Natural killer cell (primary cell): ENCODE measurements at regions not wholly inside any gene's neighbourhood (a gene's known extent, or its start where the extent isn't known, plus 50 kb on each side); places are given as distances from the start of the nearest gene placed in this dataset.
A peak's percentile ranks its signal among the peaks of the same experiment; 100 is the strongest.

ENCODE experiments used
- ATAC-seq, 3 donors: fragments of 150-1000 bp in 2 of 3; fragments of 200-7000 bp in 1 of 3; cut with Tn5 transposase; 1 replicate in 1 of 3; 2 replicates in 2 of 3; pipeline ENCODE4 v1.10.0; 2021; ENCODE audit warnings: mild to moderate bottlenecking in 2 of 3, moderate library complexity in 2 of 3
- DNase-seq, 2 donors: peaks; one replicate each; pipeline versions ENCODE4 v3.0.0 to v3.0.0-alpha.2; 2013 to 2021; ENCODE audit warnings: mixed read lengths in 1 of 2
- H3K27ac ChIP-seq: one replicate; pipeline ENCODE4 v1.5.1; 2013; ENCODE audit warnings: mild to moderate bottlenecking, low read length
- H3K27me3 ChIP-seq: one replicate; pipeline ENCODE4 v1.6.1; 2013; ENCODE audit warnings: low read length; ENCODE audit not compliant: control insufficient read depth, insufficient read depth
- H3K36me3 ChIP-seq: one replicate; pipeline ENCODE4 v1.6.1; 2013; ENCODE audit warnings: low read length; ENCODE audit not compliant: control insufficient read depth, insufficient read depth
- H3K4me1 ChIP-seq: one replicate; pipeline ENCODE4 v1.6.1; 2013; ENCODE audit warnings: low read length; ENCODE audit not compliant: control insufficient read depth, insufficient read depth
- H3K4me3 ChIP-seq: one replicate; pipeline ENCODE4 v1.5.1; 2013; ENCODE audit warnings: low read length
- H3K9me3 ChIP-seq: one replicate; pipeline ENCODE4 v1.6.1; 2013; ENCODE audit warnings: low read length; ENCODE audit not compliant: control insufficient read depth, insufficient read depth
- H3K27ac Mint-ChIP-seq, 2 donors: one replicate each; pipeline ENCODE4 v1.8.0; 2022; ENCODE audit warnings: mild to moderate bottlenecking in 2 of 2, mixed read lengths in 2 of 2, moderate library complexity in 1 of 2
- H3K27me3 Mint-ChIP-seq, 2 donors: one replicate each; pipeline ENCODE4 v1.8.0; 2022; ENCODE audit warnings: low read depth in 2 of 2, mixed read lengths in 2 of 2
- H3K36me3 Mint-ChIP-seq: one replicate; pipeline ENCODE4 v1.8.0; 2022; ENCODE audit warnings: mixed read lengths
- H3K4me1 Mint-ChIP-seq, 2 donors: one replicate each; pipeline ENCODE4 v1.8.0; 2022; ENCODE audit warnings: mixed read lengths in 2 of 2
- H3K4me3 Mint-ChIP-seq: one replicate; pipeline ENCODE4 v1.8.0; 2022; ENCODE audit warnings: mild to moderate bottlenecking, moderate library complexity, mixed read lengths
- H3K9me3 Mint-ChIP-seq, 2 donors: one replicate each; pipeline ENCODE4 v1.8.0; 2022; ENCODE audit warnings: mixed read lengths in 2 of 2
- WGBS: methylation state at CpG from one replicate; pipeline ENCODE4 v1.1.7; 2013; ENCODE audit warnings: missing lambda C conversion rate; ENCODE audit not compliant: insufficient coverage; 5-methylcytosine and 5-hydroxymethylcytosine counted together
- intact Hi-C: fragments of 100-400 bp; cut with micrococcal nuclease; formaldehyde crosslinking; loops from one replicate; pipeline ENCODE4 v1.14.2; 2022
- TF ChIP-seq, protein P1 (sequence below): fragments of 200-600 bp; IDR thresholded peaks from one replicate; pipeline ENCODE4 v1.8.0; 2022; ENCODE audit warnings: antibody characterized with exemption

GRCh38 chr17:77815127-77815905, 143.2 kb upstream of the TNRC6C start:
- Histone ChIP-seq H3K4me1 (no peaks in the 10 kb centered on the region), H3K27ac (no peak overlapping the region), H3K9me3 (no peaks in the 10 kb centered on the region), H3K4me3 (no peak overlapping the region), H3K27me3 (no peaks in the 10 kb centered on the region), H3K36me3 (no peaks in the 10 kb centered on the region)
- intact Hi-C loops: no loop called here
- TF ChIP-seq, protein P1, sequence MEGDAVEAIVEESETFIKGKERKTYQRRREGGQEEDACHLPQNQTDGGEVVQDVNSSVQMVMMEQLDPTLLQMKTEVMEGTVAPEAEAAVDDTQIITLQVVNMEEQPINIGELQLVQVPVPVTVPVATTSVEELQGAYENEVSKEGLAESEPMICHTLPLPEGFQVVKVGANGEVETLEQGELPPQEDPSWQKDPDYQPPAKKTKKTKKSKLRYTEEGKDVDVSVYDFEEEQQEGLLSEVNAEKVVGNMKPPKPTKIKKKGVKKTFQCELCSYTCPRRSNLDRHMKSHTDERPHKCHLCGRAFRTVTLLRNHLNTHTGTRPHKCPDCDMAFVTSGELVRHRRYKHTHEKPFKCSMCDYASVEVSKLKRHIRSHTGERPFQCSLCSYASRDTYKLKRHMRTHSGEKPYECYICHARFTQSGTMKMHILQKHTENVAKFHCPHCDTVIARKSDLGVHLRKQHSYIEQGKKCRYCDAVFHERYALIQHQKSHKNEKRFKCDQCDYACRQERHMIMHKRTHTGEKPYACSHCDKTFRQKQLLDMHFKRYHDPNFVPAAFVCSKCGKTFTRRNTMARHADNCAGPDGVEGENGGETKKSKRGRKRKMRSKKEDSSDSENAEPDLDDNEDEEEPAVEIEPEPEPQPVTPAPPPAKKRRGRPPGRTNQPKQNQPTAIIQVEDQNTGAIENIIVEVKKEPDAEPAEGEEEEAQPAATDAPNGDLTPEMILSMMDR: no peak
- no peak for ATAC-seq
- no peaks in the 10 kb centered on the region for H3K27me3 Mint-ChIP-seq
- no peak for DNase-seq
- no peaks in the 10 kb centered on the region for H3K9me3 Mint-ChIP-seq
- no peaks in the 10 kb centered on the region for H3K4me1 Mint-ChIP-seq
- no peaks in the 10 kb centered on the region for H3K36me3 Mint-ChIP-seq
- 91% methylated on average over 13 of the region's 13 CpGs for WGBS
- H3K27ac Mint-ChIP-seq: no peak overlapping the region
- H3K4me3 Mint-ChIP-seq: no peak overlapping the region

DNA sequence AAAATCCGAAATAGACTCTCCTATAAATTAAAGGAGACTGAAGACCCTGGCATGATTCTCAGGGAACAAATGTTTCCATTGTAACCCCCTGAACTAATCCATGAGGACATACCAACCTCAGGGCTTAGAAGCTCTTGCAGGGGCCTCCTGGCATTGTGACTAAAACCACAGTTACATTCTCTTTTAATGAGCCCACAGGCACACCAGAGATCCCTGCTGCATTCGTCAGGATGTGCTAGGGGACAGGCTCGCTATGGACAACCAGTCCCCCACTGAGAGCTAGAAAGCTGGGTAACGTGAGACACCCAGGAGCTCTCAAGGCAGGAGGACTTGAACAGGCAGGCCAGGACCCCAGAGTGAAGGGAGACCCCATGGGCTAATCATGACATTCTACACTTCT, 140.6 kb upstream of the TNRC6C start:
- no peaks in the 10 kb centered on the region for H3K4me1 Mint-ChIP-seq
- Histone ChIP-seq H3K27ac (no peak overlapping the region), H3K4me3 (no peak overlapping the region), H3K9me3 (no peaks in the 10 kb centered on the region), H3K36me3 (no peaks in the 10 kb centered on the region), H3K4me1 (peaks cover 4% of the 10 kb centered on the region), H3K27me3 (no peaks in the 10 kb centered on the region)
- H3K4me3 Mint-ChIP-seq: no peak overlapping the region
- no peak for DNase-seq
- intact Hi-C loops: no loop called here
- no peaks in the 10 kb centered on the region for H3K9me3 Mint-ChIP-seq
- TF ChIP-seq, protein P1: no peak
- no peaks in the 10 kb centered on the region for H3K36me3 Mint-ChIP-seq
- no peak for ATAC-seq
- no peak overlapping the region for H3K27ac Mint-ChIP-seq
- no peaks in the 10 kb centered on the region for H3K27me3 Mint-ChIP-seq
- WGBS: 92% methylated on average over 4 of the region's 4 CpGs

GRCh38 chr17:77819497-77819896, 139.0 kb upstream of the TNRC6C start:
- Mint-ChIP-seq H3K27me3 (peaks cover 0 to 6% of the 10 kb centered on the region in 2 donors), H3K4me1 (peaks cover 0 to 7% of the 10 kb centered on the region in 2 donors), H3K27ac (no peak overlapping the region), H3K9me3 (no peaks in the 10 kb centered on the region), H3K4me3 (no peak overlapping the region), H3K36me3 (no peaks in the 10 kb centered on the region)
- Histone ChIP-seq H3K4me3 (no peak overlapping the region), H3K27ac (no peak overlapping the region), H3K27me3 (no peaks in the 10 kb centered on the region), H3K4me1 (peaks cover 4% of the 10 kb centered on the region), H3K9me3 (no peaks in the 10 kb centered on the region), H3K36me3 (no peaks in the 10 kb centered on the region)
- TF ChIP-seq, protein P1: no peak
- WGBS: 98% methylated on average over 3 of the region's 3 CpGs
- ATAC-seq (no peak), DNase-seq (no peak)
- intact Hi-C loops: no loop called here

GRCh38 chr17:77821114-77821513, 137.4 kb upstream of the TNRC6C start:
- intact Hi-C loops: no loop called here
- no peaks in the 10 kb centered on the region for H3K36me3 Mint-ChIP-seq
- H3K27ac Mint-ChIP-seq: no peak overlapping the region
- DNase-seq (no peak), ATAC-seq (peak; percentile 24 to 63 (median 60))
- H3K9me3 Mint-ChIP-seq: no peaks in the 10 kb centered on the region
- TF ChIP-seq, protein P1: no peak
- Histone ChIP-seq H3K4me1 (peaks cover 4% of the 10 kb centered on the region), H3K27ac (no peak overlapping the region), H3K27me3 (no peaks in the 10 kb centered on the region), H3K9me3 (no peaks in the 10 kb centered on the region), H3K4me3 (no peak overlapping the region), H3K36me3 (no peaks in the 10 kb centered on the region)
- 37% methylated on average over 8 of the region's 8 CpGs for WGBS
- H3K4me3 Mint-ChIP-seq: no peak overlapping the region
- H3K4me1 Mint-ChIP-seq: peaks cover 0 to 10% of the 10 kb centered on the region in 2 donors
- H3K27me3 Mint-ChIP-seq: peaks cover 0 to 6% of the 10 kb centered on the region in 2 donors
